Tibial artery (tissue), 4 donors: ENCODE measurements at regions not wholly inside any gene's neighbourhood (a gene's known extent, or its start where the extent isn't known, plus 50 kb on each side); places are given as distances from the start of the nearest gene placed in this dataset.

Experiments used
- DNase-seq, 2 donors: peaks; one replicate each; pipeline ENCODE4 v3.0.0-alpha.2; 2019
- H3K27ac ChIP-seq, 2 donors: fragments of 200-600 bp; sonication (generic) in 1 of 2; 1 replicate in 1 of 2; 2 replicates in 1 of 2; pipeline ENCODE4 v1.5.1; 2018 to 2019; ENCODE audit warnings: mild to moderate bottlenecking in 1 of 2
- H3K27me3 ChIP-seq, 2 donors: fragments of 200-600 bp; sonication (generic) in 1 of 2; one replicate each; pipeline versions ENCODE4 v1.5.1 to v1.6.0; 2016 to 2019
- H3K36me3 ChIP-seq, 3 donors: fragments of 200-600 bp; sonication (generic) in 2 of 3; one replicate each; pipeline ENCODE4 v1.5.1; 2016 to 2019; ENCODE audit warnings: mild to moderate bottlenecking in 2 of 3
- H3K4me1 ChIP-seq, 4 donors: fragments of 200-600 bp; sonication (generic) in 2 of 4; 1 replicate in 3 of 4; 2 replicates in 1 of 4; pipeline ENCODE4 v1.5.1; 2016 to 2019
- H3K4me3 ChIP-seq, 2 donors: fragments of 200-600 bp; sonication (generic) in 1 of 2; 1 replicate in 1 of 2; 2 replicates in 1 of 2; pipeline ENCODE4 v1.5.1; 2018 to 2019; ENCODE audit warnings: mild to moderate bottlenecking in 2 of 2
- H3K9me3 ChIP-seq, 3 donors: fragments of 200-600 bp; sonication (generic) in 1 of 3; one replicate each; pipeline ENCODE4 v1.5.1; 2016 to 2019
- CTCF ChIP-seq, 2 experiments: fragments of 200-600 bp in 1 of 2; fragments of 450-650 bp in 1 of 2; IDR thresholded peaks; one replicate each; pipeline ENCODE4 v1.5.1; 2017 to 2019; ENCODE audit warnings: antibody characterized with exemption in 2 of 2, mild to moderate bottlenecking in 1 of 2, moderate library complexity in 1 of 2
- intact Hi-C: fragments of 100-400 bp; cut with DNase I; formaldehyde crosslinking; loops from one replicate; pipeline ENCODE4 v1.15.0; 2023; ENCODE audit warnings: low total_unique reads

GRCh38 chr2:188813315-188813714 is 160.9 kb upstream of the COL3A1 start:
- TF ChIP-seq CTCF (IDR thresholded peaks at IDR 0.05) = no peak
- no peak overlapping the region for H3K4me3 ChIP-seq
- no peaks in the 10 kb centered on the region for H3K27me3 ChIP-seq
- no peak for DNase-seq
- intact Hi-C loops = no loop called here
- H3K27ac ChIP-seq = peak overlapping the region; percentile 27 to 40
- peaks cover 0 to 22% (median 3%) of the 10 kb centered on the region in 4 donors for H3K4me1 ChIP-seq
- H3K9me3 ChIP-seq = no peaks in the 10 kb centered on the region
- no peaks in the 10 kb centered on the region for H3K36me3 ChIP-seq

GRCh38 chr2:188813857-188814256 is 160.3 kb upstream of the COL3A1 start:
- DNase-seq = no peak
- Histone ChIP-seq H3K27me3 (no peaks in the 10 kb centered on the region), H3K27ac (peak overlapping the region; percentile 27 to 40), H3K4me1 (peaks cover 0 to 22% (median 3%) of the 10 kb centered on the region in 4 donors), H3K36me3 (no peaks in the 10 kb centered on the region), H3K9me3 (no peaks in the 10 kb centered on the region), H3K4me3 (no peak overlapping the region)
- TF ChIP-seq CTCF (IDR thresholded peaks at IDR 0.05) = no peak
- intact Hi-C loops = no loop called here

DNA sequence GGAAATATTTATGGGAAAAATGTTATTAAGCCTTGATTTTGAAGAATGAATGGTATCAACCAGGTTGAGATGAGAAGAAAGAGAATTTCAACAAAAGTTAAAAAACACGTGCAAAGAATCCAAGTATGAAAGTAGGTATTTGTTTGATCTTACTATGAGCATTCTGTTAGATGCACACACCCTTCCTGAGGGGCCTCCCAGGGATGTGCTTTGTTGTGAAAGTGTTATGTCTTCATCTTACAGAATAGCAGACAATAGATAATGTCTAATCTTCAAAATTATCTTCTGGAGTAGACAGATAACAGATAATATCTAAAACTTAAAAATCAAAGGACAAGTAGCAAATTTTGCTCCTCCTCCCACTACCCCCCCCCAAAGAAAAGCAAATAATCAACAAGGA is 155.2 kb upstream of the COL3A1 start:
- Histone ChIP-seq H3K27ac (no peak overlapping the region), H3K4me1 (peaks cover 0 to 2% (median under 1%) of the 10 kb centered on the region in 4 donors), H3K9me3 (no peaks in the 10 kb centered on the region), H3K27me3 (no peaks in the 10 kb centered on the region), H3K4me3 (no peak overlapping the region), H3K36me3 (no peaks in the 10 kb centered on the region)
- no peak for DNase-seq
- intact Hi-C loops = no loop called here
- TF ChIP-seq CTCF (IDR thresholded peaks at IDR 0.05) = no peak

DNA sequence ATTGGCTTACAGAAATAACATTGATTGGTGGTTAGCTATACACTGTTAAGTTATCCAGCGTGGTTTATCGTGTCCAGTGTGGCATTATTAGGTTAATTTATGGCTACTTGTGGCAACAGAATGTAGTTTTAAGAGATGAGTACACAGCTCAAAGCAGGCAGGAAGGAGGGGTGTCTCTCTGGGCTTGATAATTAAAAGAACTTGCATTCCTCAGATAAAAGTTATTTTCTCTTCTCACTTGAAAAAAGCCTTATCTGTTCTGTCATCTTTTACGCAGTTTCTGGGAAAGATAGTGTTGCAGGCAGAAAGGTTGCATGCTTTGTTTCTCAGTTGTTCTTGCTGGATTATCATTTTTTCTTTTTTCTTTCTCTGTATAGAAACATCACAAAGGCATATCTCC is 154.4 kb upstream of the COL3A1 start:
- no peaks in the 10 kb centered on the region for H3K36me3 ChIP-seq
- no peak for TF ChIP-seq CTCF (IDR thresholded peaks at IDR 0.05)
- H3K4me1 ChIP-seq = no peaks in the 10 kb centered on the region
- no peak for DNase-seq
- intact Hi-C loops = no loop called here
- H3K27ac ChIP-seq = no peak overlapping the region
- no peak overlapping the region for H3K4me3 ChIP-seq
- H3K27me3 ChIP-seq = no peaks in the 10 kb centered on the region
- H3K9me3 ChIP-seq = no peaks in the 10 kb centered on the region

DNA sequence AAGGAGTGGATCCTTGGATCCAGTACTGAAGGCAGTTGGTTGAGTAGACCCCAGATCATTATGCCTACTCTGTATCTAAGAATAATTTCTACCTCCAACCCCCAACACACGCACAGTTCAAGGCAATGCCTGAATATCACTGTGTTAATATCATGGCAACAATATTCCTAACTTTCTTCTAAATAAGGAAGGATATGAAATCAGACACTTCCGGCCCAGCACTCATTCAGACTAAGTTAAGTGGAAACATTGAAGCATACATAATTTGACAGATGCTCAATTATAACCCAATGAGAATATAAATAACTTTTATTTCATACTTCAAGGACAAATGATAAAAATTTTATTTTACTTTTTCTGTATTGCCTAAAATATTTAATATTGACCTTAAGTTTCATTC is 153.6 kb upstream of the COL3A1 start:
- no peaks in the 10 kb centered on the region for H3K36me3 ChIP-seq
- no peak overlapping the region for H3K27ac ChIP-seq
- intact Hi-C loops = no loop called here
- H3K27me3 ChIP-seq = no peaks in the 10 kb centered on the region
- no peaks in the 10 kb centered on the region for H3K4me1 ChIP-seq
- H3K9me3 ChIP-seq = no peaks in the 10 kb centered on the region
- no peak for TF ChIP-seq CTCF (IDR thresholded peaks at IDR 0.05)
- H3K4me3 ChIP-seq = no peak overlapping the region
- no peak for DNase-seq

GRCh38 chr2:188824125-188824524 is 150.0 kb upstream of the COL3A1 start:
- Histone ChIP-seq H3K9me3 (no peaks in the 10 kb centered on the region), H3K36me3 (peaks cover 0 to 5% (median 0%) of the 10 kb centered on the region in 3 donors), H3K27ac (no peak overlapping the region), H3K4me1 (no peaks in the 10 kb centered on the region), H3K27me3 (no peaks in the 10 kb centered on the region), H3K4me3 (no peak overlapping the region)
- no peak for DNase-seq
- intact Hi-C loops = no loop called here
- TF ChIP-seq CTCF (IDR thresholded peaks at IDR 0.05) = no peak
